ENCODE measurements at regions not wholly inside any gene's neighbourhood (a gene's known extent, or its start where the extent isn't known, plus 50 kb on each side); places are given as distances from the start of the nearest gene placed in this dataset.

DNA sequence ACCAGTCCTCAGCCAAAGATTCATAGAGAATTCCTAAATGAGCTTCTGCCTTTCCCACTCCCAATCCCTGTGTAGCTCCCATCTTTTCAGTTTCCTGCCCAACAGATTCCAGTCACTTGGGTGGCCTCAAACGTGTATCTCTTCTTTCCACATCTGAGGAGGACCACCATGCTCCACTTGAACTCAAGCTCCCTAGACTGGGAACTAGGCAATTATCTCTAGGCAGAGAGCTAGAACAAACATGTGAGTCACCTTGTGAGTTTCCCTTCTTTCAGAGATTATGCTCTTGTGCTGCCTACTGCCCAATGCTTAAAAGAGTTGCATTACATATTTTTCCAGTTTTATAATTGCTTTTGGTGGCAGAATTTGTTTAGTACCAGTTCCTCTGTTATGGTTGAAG lies 178.0 kb downstream of the MDFIC start:
- Histone ChIP-seq H3K36me3 (ENCODE audit: control insufficient read depth, insufficient read depth, low read length) (no peaks in the 10 kb centered on the region), H3K27me3 (ENCODE audit: control insufficient read depth, insufficient read depth, low read length) (no peaks in the 10 kb centered on the region), H3K4me1 (ENCODE audit: control insufficient read depth, insufficient read depth, low read length) (peaks cover 4% of the 10 kb centered on the region), H3K4me3 (ENCODE audit: low read depth, low read length) (no peak overlapping the region), H3K9ac (ENCODE audit: low read depth, low read length) (no peak overlapping the region), H3K9me3 (ENCODE audit: control insufficient read depth, insufficient read depth, low read length) (no peaks in the 10 kb centered on the region)

DNA sequence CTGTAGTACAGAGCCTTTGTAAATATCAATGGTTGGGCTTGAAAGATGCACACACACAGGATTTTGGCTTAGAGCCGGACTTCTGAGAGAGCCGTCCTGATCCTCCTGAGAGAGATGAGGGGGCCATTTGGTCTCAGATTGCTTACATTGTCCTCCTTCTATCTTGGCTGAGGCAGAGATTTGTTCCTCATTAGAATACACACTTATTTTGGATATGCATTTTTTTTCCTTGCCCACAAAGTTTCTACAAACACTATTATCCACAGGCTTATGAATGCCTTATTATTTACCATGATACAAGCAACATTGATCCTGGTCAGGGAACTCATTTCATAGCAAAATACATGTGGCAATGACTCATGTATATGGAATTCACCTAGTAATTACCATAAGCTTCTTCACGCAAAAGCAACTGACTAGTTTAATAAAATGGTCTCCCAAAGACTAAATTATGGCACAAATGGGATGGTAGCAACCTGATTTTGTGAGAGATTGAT lies 175.3 kb downstream of the MDFIC start:
- Histone ChIP-seq H3K4me1 (ENCODE audit: control insufficient read depth, insufficient read depth, low read length) (peaks cover 4% of the 10 kb centered on the region), H3K36me3 (ENCODE audit: control insufficient read depth, insufficient read depth, low read length) (no peaks in the 10 kb centered on the region)

DNA sequence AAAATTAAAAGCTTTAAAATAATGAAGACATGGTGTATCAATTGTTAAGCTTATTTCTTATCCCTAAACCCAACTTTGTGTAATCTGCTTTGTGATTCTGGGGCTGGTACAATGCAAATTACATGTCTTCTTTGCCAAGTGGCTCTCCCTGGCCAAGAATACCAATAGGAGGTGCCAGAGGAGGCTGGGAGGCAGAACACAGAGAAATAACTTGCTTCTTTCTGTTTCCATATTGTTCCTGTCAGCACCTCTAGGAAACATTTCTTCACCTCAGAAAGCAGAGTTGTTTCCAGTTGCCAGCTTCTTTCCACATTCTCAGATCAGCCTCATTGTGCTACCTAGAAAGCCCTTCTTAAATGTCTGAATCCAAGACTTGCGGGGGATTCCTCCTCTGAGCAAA lies 174.4 kb downstream of the MDFIC start:
- H3K36me3 ChIP-seq (ENCODE audit: control insufficient read depth, insufficient read depth, low read length), result no peaks in the 10 kb centered on the region
- no peaks in the 10 kb centered on the region for H3K9me3 ChIP-seq (ENCODE audit: control insufficient read depth, insufficient read depth, low read length)
- H3K4me3 ChIP-seq (ENCODE audit: low read depth, low read length), result no peak overlapping the region
- H3K27me3 ChIP-seq (ENCODE audit: control insufficient read depth, insufficient read depth, low read length), result no peaks in the 10 kb centered on the region
- H3K9ac ChIP-seq (ENCODE audit: low read depth, low read length), result no peak overlapping the region
- peaks cover 4% of the 10 kb centered on the region for H3K4me1 ChIP-seq (ENCODE audit: control insufficient read depth, insufficient read depth, low read length)

More for the DNA sequence above, 175.3 kb downstream of the MDFIC start:
- no peak overlapping the region for H3K9ac ChIP-seq (ENCODE audit: low read depth, low read length)
- H3K27me3 ChIP-seq (ENCODE audit: control insufficient read depth, insufficient read depth, low read length), result no peaks in the 10 kb centered on the region
- no peaks in the 10 kb centered on the region for H3K9me3 ChIP-seq (ENCODE audit: control insufficient read depth, insufficient read depth, low read length)
- H3K4me3 ChIP-seq (ENCODE audit: low read depth, low read length), result no peak overlapping the region

DNA sequence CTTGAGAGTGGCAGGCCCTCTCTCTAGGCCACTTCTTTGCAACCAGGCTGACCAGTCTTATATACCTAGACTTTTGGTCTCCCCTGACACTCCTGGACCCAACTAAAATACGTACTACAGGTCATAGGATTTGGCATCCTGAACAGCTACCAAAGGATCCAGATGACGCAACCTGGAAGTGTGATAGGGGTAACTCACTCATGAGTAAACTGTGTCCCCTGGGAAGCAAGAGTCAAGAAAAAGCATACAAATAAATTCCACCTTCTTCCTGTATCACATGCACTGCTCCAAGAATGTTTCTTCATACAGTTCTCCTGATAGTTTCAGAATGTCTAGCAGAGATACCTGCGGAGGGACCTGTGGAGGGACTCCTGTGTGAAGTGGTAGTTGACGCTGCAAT lies 172.3 kb downstream of the MDFIC start:
- Histone ChIP-seq H3K4me3 (ENCODE audit: low read depth, low read length) (no peak overlapping the region), H3K9me3 (ENCODE audit: control insufficient read depth, insufficient read depth, low read length) (no peaks in the 10 kb centered on the region), H3K27me3 (ENCODE audit: control insufficient read depth, insufficient read depth, low read length) (no peaks in the 10 kb centered on the region), H3K4me1 (ENCODE audit: control insufficient read depth, insufficient read depth, low read length) (peaks cover 4% of the 10 kb centered on the region), H3K36me3 (ENCODE audit: control insufficient read depth, insufficient read depth, low read length) (no peaks in the 10 kb centered on the region), H3K9ac (ENCODE audit: low read depth, low read length) (no peak overlapping the region)

DNA sequence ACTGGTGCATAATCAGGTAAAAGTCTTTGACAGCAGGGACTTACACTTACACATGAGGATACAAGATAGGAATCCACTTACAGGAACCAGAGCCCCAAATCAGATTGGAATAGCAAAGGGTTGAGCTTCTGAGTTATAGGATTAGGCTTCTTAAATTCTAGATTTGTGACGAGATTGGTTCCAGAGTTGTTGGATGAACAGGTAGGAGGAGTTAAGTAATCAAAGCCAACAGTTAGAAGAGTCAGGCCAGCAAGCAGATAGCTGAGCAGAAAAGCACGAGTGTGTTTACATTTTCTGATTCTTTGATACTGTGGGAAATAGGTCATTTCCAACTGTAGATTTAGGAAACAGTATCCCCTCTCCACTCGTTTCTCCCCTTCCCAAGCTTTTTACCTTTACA lies 167.0 kb downstream of the MDFIC start:
- Histone ChIP-seq H3K36me3 (ENCODE audit: control insufficient read depth, insufficient read depth, low read length) (no peaks in the 10 kb centered on the region), H3K4me1 (ENCODE audit: control insufficient read depth, insufficient read depth, low read length) (no peaks in the 10 kb centered on the region), H3K9me3 (ENCODE audit: control insufficient read depth, insufficient read depth, low read length) (no peaks in the 10 kb centered on the region), H3K9ac (ENCODE audit: low read depth, low read length) (no peak overlapping the region), H3K4me3 (ENCODE audit: low read depth, low read length) (no peak overlapping the region), H3K27me3 (ENCODE audit: control insufficient read depth, insufficient read depth, low read length) (no peaks in the 10 kb centered on the region)

DNA sequence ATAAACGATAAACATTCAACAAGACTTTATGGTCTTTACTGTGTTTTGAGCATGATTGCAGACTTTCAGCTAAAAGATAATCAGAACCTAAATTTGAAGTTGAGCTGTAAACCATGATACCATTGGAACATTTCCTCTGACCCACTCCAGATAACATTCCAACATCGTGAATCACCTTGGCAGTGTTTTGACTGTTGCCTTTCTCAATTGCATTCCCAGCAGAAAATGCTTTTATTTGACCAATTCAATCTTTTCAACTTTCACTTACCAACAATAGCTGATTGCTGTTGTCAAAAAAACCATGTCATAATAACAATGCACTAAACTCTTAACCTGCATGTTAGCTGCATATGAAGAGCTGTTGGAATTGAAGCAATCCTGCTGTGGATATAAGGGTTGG lies 165.5 kb downstream of the MDFIC start:
- Histone ChIP-seq H3K36me3 (ENCODE audit: control insufficient read depth, insufficient read depth, low read length) (no peaks in the 10 kb centered on the region), H3K4me1 (ENCODE audit: control insufficient read depth, insufficient read depth, low read length) (no peaks in the 10 kb centered on the region), H3K4me3 (ENCODE audit: low read depth, low read length) (no peak overlapping the region), H3K27me3 (ENCODE audit: control insufficient read depth, insufficient read depth, low read length) (no peaks in the 10 kb centered on the region), H3K9ac (ENCODE audit: low read depth, low read length) (no peak overlapping the region), H3K9me3 (ENCODE audit: control insufficient read depth, insufficient read depth, low read length) (no peaks in the 10 kb centered on the region)

DNA sequence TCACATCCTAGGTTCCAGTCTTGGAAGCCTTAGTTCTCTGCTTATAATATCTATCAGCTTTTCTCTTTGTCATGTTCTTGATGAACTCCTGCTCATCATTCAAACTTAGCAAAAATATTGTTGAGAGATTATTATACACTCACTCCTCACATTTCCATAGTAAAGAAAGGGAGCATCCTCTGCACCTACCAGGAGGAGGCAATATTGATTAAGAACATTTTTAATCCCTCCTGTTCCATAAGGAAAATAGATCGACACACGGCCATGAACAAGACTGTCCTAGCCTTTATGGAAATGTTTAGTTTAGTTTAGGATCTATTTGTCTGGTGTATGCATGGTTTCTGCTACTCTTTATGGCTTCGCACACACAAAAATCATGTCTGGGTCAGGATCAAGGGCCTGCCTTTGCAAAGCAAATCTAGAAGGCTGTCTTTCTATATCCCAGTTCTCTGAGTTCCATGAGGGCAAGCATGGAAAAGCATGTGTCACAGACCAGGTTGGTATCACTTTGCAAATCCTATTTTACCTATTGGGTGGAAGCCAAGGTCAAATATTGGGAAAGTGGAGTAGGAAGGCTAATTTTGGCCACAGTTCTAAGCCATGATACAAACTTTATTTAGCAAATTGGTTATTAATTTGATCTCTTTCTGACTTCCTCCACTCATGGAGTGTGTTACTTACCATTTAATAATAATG lies 164.4 kb downstream of the MDFIC start:
- no peaks in the 10 kb centered on the region for H3K36me3 ChIP-seq (ENCODE audit: control insufficient read depth, insufficient read depth, low read length)
- no peak overlapping the region for H3K4me3 ChIP-seq (ENCODE audit: low read depth, low read length)
- no peak overlapping the region for H3K9ac ChIP-seq (ENCODE audit: low read depth, low read length)
- no peaks in the 10 kb centered on the region for H3K4me1 ChIP-seq (ENCODE audit: control insufficient read depth, insufficient read depth, low read length)
- H3K27me3 ChIP-seq (ENCODE audit: control insufficient read depth, insufficient read depth, low read length), result no peaks in the 10 kb centered on the region
- H3K9me3 ChIP-seq (ENCODE audit: control insufficient read depth, insufficient read depth, low read length), result no peaks in the 10 kb centered on the region

DNA sequence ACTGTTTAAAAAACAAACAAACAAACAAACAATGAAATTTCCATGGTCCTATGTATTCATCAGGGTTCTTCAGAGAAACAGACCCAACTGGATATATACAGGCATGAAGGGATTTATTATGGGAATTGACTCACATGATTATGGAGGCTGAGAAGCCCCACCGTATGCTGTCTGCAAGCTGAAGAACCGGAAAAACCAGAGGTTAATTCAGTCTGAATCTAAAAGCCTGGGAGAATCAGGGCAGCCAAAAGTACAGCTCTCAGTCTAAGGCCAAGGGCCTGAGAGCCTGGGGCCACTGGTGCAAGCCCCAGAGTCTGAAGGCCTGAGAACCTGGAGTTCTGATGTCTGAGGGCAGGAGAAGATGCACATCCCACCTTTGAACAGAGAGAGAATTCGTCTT lies 163.5 kb downstream of the MDFIC start:
- no peaks in the 10 kb centered on the region for H3K4me1 ChIP-seq (ENCODE audit: control insufficient read depth, insufficient read depth, low read length)
- H3K4me3 ChIP-seq (ENCODE audit: low read depth, low read length), result no peak overlapping the region
- H3K27me3 ChIP-seq (ENCODE audit: control insufficient read depth, insufficient read depth, low read length), result no peaks in the 10 kb centered on the region
- H3K36me3 ChIP-seq (ENCODE audit: control insufficient read depth, insufficient read depth, low read length), result no peaks in the 10 kb centered on the region
- H3K9me3 ChIP-seq (ENCODE audit: control insufficient read depth, insufficient read depth, low read length), result no peaks in the 10 kb centered on the region
- no peak overlapping the region for H3K9ac ChIP-seq (ENCODE audit: low read depth, low read length)

DNA sequence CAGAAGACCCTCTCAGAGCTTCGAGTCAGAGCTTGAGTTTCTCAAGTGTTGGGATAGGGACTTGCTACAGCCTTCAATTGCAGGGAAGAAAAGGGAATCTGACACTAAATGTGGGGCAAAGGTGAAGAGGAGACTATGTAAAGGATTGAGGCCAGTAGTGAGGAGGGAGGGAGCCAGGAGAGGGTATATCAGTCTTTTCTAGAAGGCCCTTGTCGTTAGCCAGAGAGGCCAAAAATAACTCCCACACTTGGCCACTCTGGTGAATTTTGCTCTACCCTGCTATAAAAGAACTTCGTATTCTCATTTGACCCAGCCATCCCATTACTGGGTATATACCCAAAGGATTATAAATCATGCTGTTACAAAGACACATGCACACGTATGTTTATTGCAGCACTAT lies 162.0 kb downstream of the MDFIC start:
- Histone ChIP-seq H3K4me3 (ENCODE audit: low read depth, low read length) (no peak overlapping the region), H3K36me3 (ENCODE audit: control insufficient read depth, insufficient read depth, low read length) (no peaks in the 10 kb centered on the region), H3K27me3 (ENCODE audit: control insufficient read depth, insufficient read depth, low read length) (no peaks in the 10 kb centered on the region), H3K9me3 (ENCODE audit: control insufficient read depth, insufficient read depth, low read length) (no peaks in the 10 kb centered on the region), H3K4me1 (ENCODE audit: control insufficient read depth, insufficient read depth, low read length) (no peaks in the 10 kb centered on the region), H3K9ac (ENCODE audit: low read depth, low read length) (no peak overlapping the region)

DNA sequence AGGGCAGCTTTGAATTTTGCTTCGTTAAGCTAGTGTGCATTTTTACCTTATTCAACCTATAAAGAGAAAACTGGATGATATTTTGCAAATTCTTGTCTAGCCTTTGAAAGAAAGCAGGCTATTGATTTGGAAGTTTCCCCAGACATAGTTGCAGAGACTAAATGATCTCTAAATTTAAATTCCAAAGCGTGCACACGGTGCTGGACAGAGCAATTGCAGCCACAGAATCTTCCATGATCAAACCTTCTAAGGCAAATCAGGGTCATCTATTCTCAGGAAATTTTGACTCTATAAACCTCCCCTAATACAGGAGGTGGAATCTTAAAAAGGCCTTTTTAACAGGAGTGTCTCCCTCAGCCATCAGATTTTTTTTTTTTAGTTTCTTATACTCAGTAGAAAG lies 159.9 kb downstream of the MDFIC start:
- no peak overlapping the region for H3K4me3 ChIP-seq (ENCODE audit: low read depth, low read length)
- H3K36me3 ChIP-seq (ENCODE audit: control insufficient read depth, insufficient read depth, low read length), result no peaks in the 10 kb centered on the region
- H3K4me1 ChIP-seq (ENCODE audit: control insufficient read depth, insufficient read depth, low read length), result no peaks in the 10 kb centered on the region
- H3K9me3 ChIP-seq (ENCODE audit: control insufficient read depth, insufficient read depth, low read length), result no peaks in the 10 kb centered on the region
- H3K9ac ChIP-seq (ENCODE audit: low read depth, low read length), result no peak overlapping the region
- H3K27me3 ChIP-seq (ENCODE audit: control insufficient read depth, insufficient read depth, low read length), result no peaks in the 10 kb centered on the region

DNA sequence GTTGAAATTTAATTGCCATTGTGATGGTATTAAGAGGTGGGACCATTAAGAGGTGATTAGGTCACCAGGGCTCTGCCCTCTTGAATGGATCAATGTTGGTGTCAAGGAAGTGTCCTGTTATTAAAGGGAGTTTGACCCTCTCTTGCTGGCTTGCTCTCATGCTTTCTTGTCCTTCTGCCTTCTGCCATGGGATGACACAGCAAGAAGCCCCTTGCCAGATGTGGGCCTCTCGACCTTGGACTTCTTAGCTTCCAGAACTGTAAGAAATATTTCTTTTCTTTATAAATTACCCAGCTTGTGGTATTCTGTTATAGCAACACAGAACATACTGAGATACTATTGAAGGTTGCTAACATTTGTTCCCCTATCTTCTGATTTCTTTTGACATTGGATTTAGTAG lies 157.0 kb downstream of the MDFIC start:
- no peak overlapping the region for H3K9ac ChIP-seq (ENCODE audit: low read depth, low read length)
- H3K36me3 ChIP-seq (ENCODE audit: control insufficient read depth, insufficient read depth, low read length), result no peaks in the 10 kb centered on the region
- H3K27me3 ChIP-seq (ENCODE audit: control insufficient read depth, insufficient read depth, low read length), result no peaks in the 10 kb centered on the region
- no peaks in the 10 kb centered on the region for H3K4me1 ChIP-seq (ENCODE audit: control insufficient read depth, insufficient read depth, low read length)
- no peak overlapping the region for H3K4me3 ChIP-seq (ENCODE audit: low read depth, low read length)
- H3K9me3 ChIP-seq (ENCODE audit: control insufficient read depth, insufficient read depth, low read length), result no peaks in the 10 kb centered on the region

DNA sequence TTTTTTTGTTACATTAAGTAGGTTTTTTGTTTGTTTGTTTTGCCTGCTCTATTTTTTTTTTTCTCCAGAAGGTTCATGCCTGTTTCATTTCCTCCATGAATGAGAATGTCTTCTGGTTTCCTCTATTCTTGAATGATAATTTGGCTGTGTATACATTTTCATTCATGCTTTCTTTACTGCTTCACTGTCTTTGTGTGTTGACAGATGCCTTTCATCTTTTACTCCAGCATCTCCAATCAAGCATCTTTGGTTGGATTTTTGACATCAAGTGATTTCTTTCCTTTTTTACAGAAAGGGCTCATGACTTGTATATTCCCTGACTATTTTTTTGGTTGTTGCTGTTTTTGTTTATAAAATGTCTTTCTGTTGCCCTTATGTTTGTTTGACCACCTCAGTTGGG lies 156.5 kb downstream of the MDFIC start:
- Histone ChIP-seq H3K36me3 (ENCODE audit: control insufficient read depth, insufficient read depth, low read length) (no peaks in the 10 kb centered on the region), H3K4me3 (ENCODE audit: low read depth, low read length) (no peak overlapping the region), H3K9ac (ENCODE audit: low read depth, low read length) (no peak overlapping the region), H3K27me3 (ENCODE audit: control insufficient read depth, insufficient read depth, low read length) (no peaks in the 10 kb centered on the region), H3K9me3 (ENCODE audit: control insufficient read depth, insufficient read depth, low read length) (no peaks in the 10 kb centered on the region), H3K4me1 (ENCODE audit: control insufficient read depth, insufficient read depth, low read length) (no peaks in the 10 kb centered on the region)

All from iPS-15b (cell line).